Endothelial cell of umbilical vein (primary cell): ENCODE measurements at regions not wholly inside any gene's neighbourhood (a gene's known extent, or its start where the extent isn't known, plus 50 kb on each side); places are given as distances from the start of the nearest gene placed in this dataset.

Experiments used
- BruUV-seq: library from RNA; stranded (reverse); fragments of 400-500 nt; replicated peaks from 2 replicates; lab custom pipeline; 2021; lab: Mats Ljungman, UMichigan
- CTCF ChIA-PET: fragments of 300-600, 350-600 bp; sonication (Branson Sonifier 250); formaldehyde crosslinking; loops from one replicate; lab custom pipeline; 2021; ENCODE audit warnings: antibody characterized with exemption, inconsistent platforms; lab: Charles Lee
- POLR2A ChIA-PET: fragments of 300-600, 350-600 bp; sonication (Branson Sonifier 250); formaldehyde crosslinking; loops from one replicate; lab custom pipeline; 2021; ENCODE audit warnings: antibody characterized with exemption, inconsistent platforms; lab: Charles Lee
- DNase-seq: peaks from one replicate; pipeline ENCODE4 v3.0.0-alpha.2; 2011; ENCODE audit warnings: low read depth, low spot score
- FAIRE-seq: peaks from 2 replicates; lab custom pipeline; 2011; peaks lifted over from hg19 to GRCh38; lab: Jason Lieb, UNC
- H2AFZ ChIP-seq: 2 replicates; pipeline ENCODE4 v1.6.0; 2012; ENCODE audit warnings: low read depth, low read length, control low read depth, inconsistent platforms
- H3K27ac ChIP-seq: 2 replicates; pipeline ENCODE4 v1.5.1; 2011; ENCODE audit warnings: low read depth, mild to moderate bottlenecking, control low read depth, low read length, moderate library complexity; ENCODE audit not compliant: insufficient read depth
- H3K27me3 ChIP-seq, 2 experiments: 2 replicates each; pipeline versions ENCODE4 v1.6.0 to v1.6.1; 2011; ENCODE audit warnings: low read length in 2 of 2, mixed read lengths in 1 of 2; ENCODE audit not compliant: control insufficient read depth in 2 of 2, insufficient read depth in 2 of 2
- H3K36me3 ChIP-seq, 2 experiments: 2 replicates in 1 of 2; 3 replicates in 1 of 2; pipeline ENCODE4 v1.5.1; 2011; ENCODE audit warnings: low read length in 2 of 2, mild to moderate bottlenecking in 1 of 2, moderate library complexity in 1 of 2; ENCODE audit not compliant: control insufficient read depth in 2 of 2, insufficient read depth in 2 of 2; ENCODE audit errors: extremely low read depth in 1 of 2
- H3K4me1 ChIP-seq: 3 replicates; pipeline ENCODE4 v1.5.1; 2011; ENCODE audit warnings: mild to moderate bottlenecking, low read length; ENCODE audit not compliant: control insufficient read depth, insufficient read depth; ENCODE audit errors: extremely low read depth
- H3K4me2 ChIP-seq: 2 replicates; pipeline ENCODE4 v1.6.1; 2011; ENCODE audit warnings: low read length, control low read depth, mixed read lengths; ENCODE audit not compliant: insufficient read depth
- H3K4me3 ChIP-seq, 3 experiments: fragments of 200-600 bp in 1 of 3; sonication (generic), shearing (Covaris generic) in 1 of 3; replicated peaks in 1 of 3; 2 replicates each; pipeline ENCODE4 v1.5.1; 2011 to 2016; ENCODE audit warnings: control low read depth in 3 of 3, low read length in 3 of 3, mild to moderate bottlenecking in 2 of 3, inconsistent platforms in 1 of 3, low read depth in 1 of 3, moderate library complexity in 1 of 3; ENCODE audit not compliant: insufficient read depth in 1 of 3
- H3K79me2 ChIP-seq: 2 replicates; pipeline ENCODE4 v1.6.0; 2012; ENCODE audit warnings: low read length, inconsistent platforms; ENCODE audit not compliant: control insufficient read depth, insufficient read depth
- H3K9ac ChIP-seq: replicated peaks from 2 replicates; pipeline ENCODE3; 2011; ENCODE audit warnings: low read length, control low read depth; ENCODE audit not compliant: insufficient read depth; ENCODE audit errors: extremely low read depth
- H3K9me1 ChIP-seq: replicated peaks from 3 replicates; pipeline ENCODE4 v1.6.0; 2011; ENCODE audit warnings: mild to moderate bottlenecking, low read length; ENCODE audit not compliant: control insufficient read depth, insufficient read depth; ENCODE audit errors: extremely low read depth
- H3K9me3 ChIP-seq: replicated peaks from 2 replicates; pipeline ENCODE4 v1.5.1; 2012; ENCODE audit warnings: low read length, inconsistent platforms; ENCODE audit not compliant: control insufficient read depth, insufficient read depth
- H4K20me1 ChIP-seq: replicated peaks from 2 replicates; pipeline ENCODE3; 2011; ENCODE audit warnings: mild to moderate bottlenecking, low read length; ENCODE audit not compliant: control insufficient read depth, insufficient read depth; ENCODE audit errors: extremely low read depth
- CTCF ChIP-seq, 2 donors: IDR thresholded peaks; 1 replicate in 1 of 2; 2 replicates in 1 of 2; pipeline ENCODE4 v1.5.1; 2011; ENCODE audit warnings: low read length in 2 of 2, mild to moderate bottlenecking in 2 of 2, moderate library complexity in 2 of 2, control low read depth in 1 of 2, inconsistent platforms in 1 of 2, low read depth in 1 of 2; ENCODE audit not compliant: insufficient read depth in 1 of 2; ENCODE audit errors: extremely low read depth in 1 of 2
- EZH2 ChIP-seq: IDR thresholded peaks from 2 replicates; pipeline ENCODE4 v1.6.1; 2012; ENCODE audit warnings: borderline replicate concordance, low read depth, mild to moderate bottlenecking, moderate library complexity, low read length, inconsistent platforms; ENCODE audit not compliant: severe bottlenecking
- FOS ChIP-seq: IDR thresholded peaks from 2 replicates; pipeline ENCODE4 v1.6.1; 2011; ENCODE audit warnings: mild to moderate bottlenecking, low read length, moderate library complexity, borderline replicate concordance; ENCODE audit not compliant: insufficient read depth
- GATA2 ChIP-seq: IDR thresholded peaks from 2 replicates; pipeline ENCODE4 v1.7.0; 2011; ENCODE audit warnings: low read depth, mild to moderate bottlenecking, moderate library complexity, mixed read lengths, low read length; ENCODE audit not compliant: insufficient read length, insufficient read depth
- JUN ChIP-seq: IDR thresholded peaks from 2 replicates; pipeline ENCODE4 v1.6.1; 2011; ENCODE audit warnings: borderline replicate concordance, low read depth; ENCODE audit not compliant: insufficient read length, insufficient read depth
- MAX ChIP-seq: IDR thresholded peaks from 2 replicates; pipeline ENCODE4 v1.6.1; 2011; ENCODE audit not compliant: insufficient read depth, insufficient read length
- MYC ChIP-seq: IDR thresholded peaks from one replicate; pipeline ENCODE4 v1.6.1; 2011; ENCODE audit warnings: mild to moderate bottlenecking, low read depth, low read length
- POLR2A ChIP-seq: IDR thresholded peaks from 2 replicates; pipeline ENCODE4 v1.6.1; 2012; ENCODE audit warnings: low read depth, mild to moderate bottlenecking, control low read depth, low read length
- POLR2AphosphoS5 ChIP-seq: IDR thresholded peaks from 2 replicates; pipeline ENCODE4 v1.6.1; 2012; ENCODE audit warnings: low read depth, mild to moderate bottlenecking, control low read depth, low read length, moderate library complexity; ENCODE audit not compliant: insufficient read depth
- dilution Hi-C: fragments of 300-500 bp; cut with MboI; formaldehyde crosslinking; loops from one replicate; pipeline ENCODE4 v1.15.0; 2019; ENCODE audit warnings: low sequenced_read_pairs; ENCODE audit not compliant: extremely low pct_ligation_motif_present
- intact Hi-C: fragments of 100-400 bp; cut with micrococcal nuclease; formaldehyde crosslinking; loops from one replicate; pipeline ENCODE4 v1.10.0; 2022

GRCh38 chr13:36769126-36769525 is 49.9 kb upstream of the RFXAP start:
- CTCF ChIA-PET, result interaction anchor here (1.0 kb wide), 1 partner anchor 9 kb away, joined by 3 read pairs; no protein-coding TSS in a partner anchor
- POLR2A ChIA-PET, result no interaction called here
- no peak for FAIRE-seq

More at GRCh38 chr13:36769126-36769525, 49.9 kb upstream of the RFXAP start:
- H2AFZ ChIP-seq, result no peak overlapping the region
- no peaks in the 10 kb centered on the region for H3K36me3 ChIP-seq
- intact Hi-C loops, result no loop called here
- H3K27ac ChIP-seq, result no peak overlapping the region
- no peaks in the 10 kb centered on the region for H3K9me1 ChIP-seq
- no peak for DNase-seq
- H3K4me1 ChIP-seq, result no peaks in the 10 kb centered on the region
- no peak overlapping the region for H3K4me3 ChIP-seq
- BruUV-seq, result no TSS peak
- no peaks in the 10 kb centered on the region for H4K20me1 ChIP-seq
- no peak overlapping the region for H3K4me2 ChIP-seq
- no peaks in the 10 kb centered on the region for H3K79me2 ChIP-seq
- TF ChIP-seq POLR2AphosphoS5, result no peak
- no peak for TF ChIP-seq CTCF (IDR thresholded peaks at IDR 0.05; ENCODE audit: extremely low read depth in 1 of 2, insufficient read depth in 1 of 2, low read depth in 1 of 2, low read length in 2 of 2)
- TF ChIP-seq FOS, result no peak
- TF ChIP-seq EZH2, result no peak
- TF ChIP-seq GATA2, result no peak
- TF ChIP-seq JUN, result no peak
- TF ChIP-seq MYC, result no peak
- no peak for TF ChIP-seq POLR2A
- TF ChIP-seq MAX, result no peak
- peaks cover 3 to 13% of the 10 kb centered on the region in 2 experiments for H3K27me3 ChIP-seq
- dilution Hi-C loops, result no loop called here
- H3K9ac ChIP-seq, result no peak overlapping the region
- no peaks in the 10 kb centered on the region for H3K9me3 ChIP-seq
